SKM-1 treated with dmso at 0.1 percent for 144 hours (cell line): ENCODE measurements at regions not wholly inside any gene's neighbourhood (a gene's known extent, or its start where the extent isn't known, plus 50 kb on each side); places are given as distances from the start of the nearest gene placed in this dataset.

Experiments
- DNase-seq: peaks from one replicate; lab custom pipeline; 2025; ENCODE audit not compliant: unreplicated experiment; lab: John Stamatoyannopoulos, UW

DNA sequence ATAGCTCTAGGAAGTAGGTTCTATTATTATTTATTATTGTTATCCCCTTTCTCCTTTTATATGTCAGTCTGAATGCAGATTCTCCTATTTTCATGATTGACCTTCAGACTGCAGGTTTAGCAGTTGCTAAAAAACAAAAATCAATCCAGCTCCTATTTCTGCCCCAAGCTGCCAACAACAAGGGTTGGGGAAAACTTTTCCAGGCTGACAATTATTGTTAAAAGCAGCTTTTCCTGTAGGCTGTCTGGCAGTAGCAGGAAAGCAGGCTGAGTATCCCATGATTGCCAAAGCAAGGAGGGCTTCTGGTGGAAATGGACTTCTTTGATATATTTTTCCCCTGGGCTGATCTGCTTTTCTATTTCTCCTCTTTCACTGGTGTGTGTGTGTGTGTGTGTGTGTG is 78.0 kb upstream of the CTLA4 start:
- DNase-seq: no peak

DNA sequence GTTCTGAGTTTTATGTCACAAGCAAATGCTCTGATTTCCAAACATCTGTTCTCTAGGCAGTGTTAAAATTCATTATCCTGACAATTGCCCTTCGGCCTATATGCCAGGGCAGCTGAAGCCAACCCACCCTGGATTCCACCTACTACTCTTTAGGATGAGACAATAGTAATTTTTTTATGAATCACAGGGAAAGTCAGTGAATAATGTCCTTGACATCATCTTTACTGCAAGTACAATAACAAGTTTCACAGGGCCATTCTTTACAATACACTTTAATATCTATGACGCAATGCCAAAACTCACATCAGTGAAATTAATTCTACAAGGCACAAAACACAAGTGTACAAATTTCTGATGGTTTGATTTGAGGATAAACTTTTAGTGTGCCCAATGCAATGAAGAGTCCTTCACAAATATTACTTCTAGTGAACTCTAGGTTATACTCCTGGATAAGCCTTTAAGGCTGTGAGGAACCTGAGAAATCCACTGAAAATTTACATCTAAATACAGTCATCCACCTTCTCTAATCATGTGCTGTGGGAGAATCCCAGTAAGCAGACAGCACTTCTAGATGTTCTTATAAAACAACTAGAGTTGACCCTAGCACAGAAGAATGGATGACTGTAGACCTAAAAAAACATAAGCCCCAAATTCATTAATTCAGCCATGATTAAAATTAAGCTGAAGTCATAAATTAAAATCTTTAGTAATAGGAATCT is 77.3 kb upstream of the CTLA4 start:
- DNase-seq: no peak

GRCh38 chr2:203796248-203797010 is 71.1 kb upstream of the CTLA4 start:
- DNase-seq: peak; percentile 56

GRCh38 chr2:203797276-203797675 is 70.3 kb upstream of the CTLA4 start:
- no peak for DNase-seq

- no peak for DNase-seq
Observed at GRCh38 chr2:203797712-203798111, 69.9 kb upstream of the CTLA4 start.

DNA sequence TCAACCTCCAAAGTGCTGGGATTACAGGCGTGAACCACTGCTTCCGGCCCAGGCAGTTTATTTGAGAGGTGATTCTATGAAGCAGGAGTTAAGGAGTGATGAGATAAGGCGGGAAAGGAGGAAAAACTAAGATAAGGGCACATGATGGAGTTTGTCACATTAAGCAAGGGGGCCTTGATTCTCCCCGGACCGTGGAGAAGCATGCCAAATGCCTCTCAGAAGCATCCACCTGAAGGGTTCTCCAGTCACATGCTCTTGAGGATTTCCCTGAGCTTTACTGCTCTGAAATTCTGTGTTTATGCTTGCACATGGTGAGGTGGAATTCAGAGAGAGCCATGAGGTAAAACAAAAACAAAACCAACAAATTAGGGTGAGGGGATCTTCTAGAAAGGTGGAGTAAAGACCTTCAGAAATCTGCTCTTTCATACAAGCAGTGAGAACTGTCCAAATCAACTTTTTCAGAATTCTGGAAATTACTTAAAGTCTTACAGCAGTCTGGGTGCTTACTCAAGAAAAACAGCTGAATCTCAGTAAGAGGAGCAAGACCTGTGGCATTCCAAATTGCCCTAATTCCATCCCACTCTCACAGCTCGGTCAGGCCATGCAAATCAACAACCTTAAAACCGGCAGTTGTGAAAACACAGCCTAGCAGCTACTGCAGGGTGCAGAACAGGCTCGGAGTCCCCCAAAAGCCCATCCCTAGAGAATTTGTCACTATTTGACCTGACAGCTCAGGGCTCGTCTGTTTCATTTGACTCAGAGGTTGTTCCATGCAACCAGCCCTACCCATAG is 69.1 kb upstream of the CTLA4 start:
- DNase-seq: no peak

- no peak for DNase-seq
Observed at GRCh38 chr2:203799908-203800307, 67.7 kb upstream of the CTLA4 start.

- DNase-seq: no peak
Observed at GRCh38 chr2:203800783-203801182, 66.8 kb upstream of the CTLA4 start.

- peak; percentile 6 for DNase-seq
Observed at GRCh38 chr2:203802342-203803052, 65.1 kb upstream of the CTLA4 start.

- no peak for DNase-seq
Observed at GRCh38 chr2:203803053-203803429, 64.5 kb upstream of the CTLA4 start.

DNA sequence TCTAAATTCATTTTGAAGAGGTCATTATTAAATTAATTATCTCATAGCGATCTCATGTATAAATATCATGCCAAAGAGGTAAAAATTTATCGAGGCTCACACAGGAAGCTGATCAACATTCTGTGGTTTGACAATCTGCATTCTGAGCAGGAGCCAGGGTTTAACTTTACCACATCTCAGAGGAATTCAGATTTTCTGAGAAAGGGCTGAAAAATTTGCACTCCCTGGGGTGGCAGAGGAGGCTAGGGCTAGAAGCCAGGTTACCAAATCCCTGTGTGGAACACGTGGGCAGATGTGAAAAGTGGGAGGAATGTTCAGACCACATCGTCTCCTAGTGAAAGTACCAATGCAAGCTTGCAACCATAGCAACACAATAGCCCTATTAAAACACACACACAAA is 63.5 kb upstream of the CTLA4 start:
- DNase-seq: no peak

- DNase-seq: no peak
Observed at GRCh38 chr2:203804764-203805485, 62.6 kb upstream of the CTLA4 start.

- DNase-seq: no peak
Observed at GRCh38 chr2:203805486-203805838, 62.1 kb upstream of the CTLA4 start.

DNA sequence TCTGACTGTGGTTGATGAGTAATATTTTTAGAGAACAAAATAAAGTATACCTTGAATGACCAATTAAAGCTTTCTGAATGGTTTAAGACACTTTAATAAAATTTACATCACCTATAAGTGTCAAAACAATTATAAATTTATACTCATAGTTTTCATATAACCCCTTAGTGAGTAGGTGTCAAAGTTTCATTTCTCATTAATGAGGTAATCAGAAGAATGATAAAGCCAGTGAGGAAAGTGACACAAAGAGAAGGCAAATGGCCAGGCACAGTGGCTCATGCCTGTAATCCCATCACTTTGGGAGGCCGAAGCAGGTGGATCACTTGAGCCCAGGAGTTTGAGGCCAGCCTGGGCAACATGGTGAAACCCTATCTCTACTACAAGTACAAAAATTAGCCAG is 60.8 kb upstream of the CTLA4 start:
- no peak for DNase-seq

DNA sequence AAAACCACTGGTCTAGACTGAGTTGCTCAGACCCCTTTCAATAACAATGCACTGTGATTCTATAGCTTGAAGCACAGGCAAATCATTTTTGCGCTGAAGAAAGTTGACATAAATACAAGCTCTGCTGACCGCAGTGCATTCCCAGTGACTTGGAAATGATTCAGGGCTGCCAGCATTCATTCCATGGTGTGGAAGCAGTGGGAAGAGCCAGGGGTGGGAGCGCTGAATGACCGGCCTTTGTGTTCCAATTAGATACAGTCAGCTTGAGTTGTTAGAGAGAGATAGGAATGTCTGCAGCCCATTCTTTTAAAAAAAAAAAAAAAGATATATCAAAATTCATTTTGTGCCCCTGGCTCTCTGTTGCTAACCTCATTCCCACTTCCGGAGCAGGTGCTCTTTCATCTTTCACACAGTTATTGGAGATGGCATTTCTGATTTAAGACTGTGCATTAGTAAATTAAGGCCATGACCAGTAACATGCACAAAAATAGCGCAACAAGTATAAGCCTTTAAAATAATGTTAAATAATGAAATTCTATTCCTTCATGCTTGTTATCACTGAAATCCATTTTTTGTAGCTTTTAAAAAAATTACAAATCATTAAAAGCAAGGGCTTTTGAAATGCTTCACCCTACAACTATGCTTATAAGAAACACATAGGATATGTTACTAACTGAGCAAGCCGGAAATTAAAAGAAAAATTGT is 59.4 kb upstream of the CTLA4 start:
- DNase-seq: no peak

- no peak for DNase-seq
Observed at GRCh38 chr2:203809084-203809521, 58.5 kb upstream of the CTLA4 start.

DNA sequence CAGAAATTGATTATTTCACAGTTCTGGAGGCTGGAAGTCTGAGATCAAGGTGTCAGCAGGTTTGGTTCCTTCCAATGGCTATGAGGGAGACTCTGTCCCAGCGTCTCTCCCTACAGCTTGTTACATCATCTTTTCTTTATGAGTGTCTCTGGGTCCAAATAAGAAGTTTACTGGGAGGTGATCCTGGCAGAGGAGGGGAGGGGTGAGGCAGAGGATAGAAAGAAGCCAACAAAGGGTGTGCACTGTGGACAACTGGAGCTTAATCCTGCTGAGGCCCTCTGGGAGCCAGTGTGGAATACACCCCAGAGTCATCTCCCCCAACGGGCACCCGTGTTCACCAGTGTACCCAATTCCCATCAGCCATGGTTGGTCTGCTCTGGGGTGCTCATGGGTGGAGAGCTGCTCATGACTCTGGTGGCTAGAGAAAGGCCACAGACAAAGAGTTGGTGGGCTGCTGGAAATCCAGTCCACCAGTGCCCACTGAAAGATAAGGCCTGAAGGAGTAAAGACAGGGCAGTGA is 57.5 kb upstream of the CTLA4 start:
- no peak for DNase-seq

DNA sequence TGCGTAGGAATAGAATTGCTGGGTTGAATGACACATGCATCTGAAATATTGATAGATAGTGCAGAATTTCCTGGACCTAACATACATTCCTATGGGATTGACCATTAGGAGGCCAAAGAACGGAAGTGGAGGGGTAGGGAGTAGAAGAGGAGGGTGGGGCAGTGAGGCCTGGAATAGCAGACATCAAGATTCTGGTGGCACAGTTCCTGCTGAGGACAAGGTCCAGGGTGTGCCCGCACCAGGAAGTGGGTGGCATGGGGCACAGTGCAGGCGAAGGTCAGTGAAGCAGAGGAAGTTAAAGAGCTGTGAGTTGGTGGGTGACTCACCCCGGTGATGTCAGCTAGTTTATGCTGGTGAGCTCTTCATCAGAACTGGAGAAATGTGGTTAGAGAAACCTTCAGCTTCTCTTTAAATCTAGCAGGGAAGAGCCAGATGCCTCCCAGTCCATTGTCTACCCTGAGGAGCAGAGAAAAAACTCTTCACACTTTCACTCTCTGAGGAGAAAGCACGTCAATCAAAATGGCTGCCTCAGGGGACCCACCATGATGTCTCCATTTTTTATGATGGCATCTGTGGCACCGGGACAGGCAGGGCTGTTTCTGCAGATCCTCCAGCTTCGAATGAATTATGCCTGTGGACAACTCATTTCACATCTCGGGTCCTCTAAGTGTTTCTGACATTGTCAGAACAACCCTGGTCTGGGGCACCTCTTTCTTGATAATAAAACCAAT is 55.9 kb upstream of the CTLA4 start:
- peak; percentile 88 for DNase-seq
